SK-N-MC (cell line): ENCODE measurements at regions not wholly inside any gene's neighbourhood (a gene's known extent, or its start where the extent isn't known, plus 50 kb on each side); places are given as distances from the start of the nearest gene placed in this dataset.

Experiments
- EZH2 ChIP-seq: fragments of 200-600 bp; sonication (generic); IDR thresholded peaks from one replicate; pipeline ENCODE4 v1.6.1; 2017; ENCODE audit warnings: antibody characterized with exemption
- FOXP2 ChIP-seq: optimal IDR thresholded peaks from 2 replicates; pipeline ENCODE3; 2011; ENCODE audit warnings: mild to moderate bottlenecking, moderate library complexity; ENCODE audit not compliant: insufficient read depth; ENCODE audit errors: extremely low read length, control extremely low read depth
- POLR2AphosphoS5 ChIP-seq: IDR thresholded peaks from 2 replicates; pipeline ENCODE4 v1.6.1; 2012; ENCODE audit warnings: mild to moderate bottlenecking, low read depth, low read length, borderline replicate concordance

DNA sequence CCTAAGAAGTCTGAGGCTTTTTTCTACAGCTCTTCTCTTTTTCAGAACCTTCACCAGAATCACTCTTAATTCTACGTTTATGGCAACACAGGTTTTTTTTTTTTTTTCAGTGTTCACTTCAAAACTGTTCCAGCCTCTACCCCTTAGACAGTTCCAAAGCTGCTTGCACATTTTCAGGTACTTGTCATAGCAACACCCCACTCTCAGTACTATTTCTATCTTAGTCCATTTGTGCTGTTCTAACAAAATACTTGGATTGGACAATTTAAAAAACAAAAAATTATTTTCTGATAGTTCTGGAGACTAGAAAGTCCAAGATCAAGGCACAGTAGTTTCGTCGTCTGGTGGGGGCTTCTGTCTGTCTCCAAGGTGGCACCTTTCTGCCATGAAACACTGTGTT lies 340.9 kb upstream of the RPS23 start:
- TF ChIP-seq POLR2AphosphoS5: no peak
- TF ChIP-seq EZH2: no peak
- TF ChIP-seq FOXP2: no peak
